Caki2 (cell line): ENCODE measurements at regions not wholly inside any gene's neighbourhood (a gene's known extent, or its start where the extent isn't known, plus 50 kb on each side); places are given as distances from the start of the nearest gene placed in this dataset.

Experiments
- DNase-seq: peaks from one replicate; pipeline ENCODE4 v3.0.0-alpha.2; 2015; ENCODE audit warnings: low read depth
- in situ Hi-C: cut with HindIII; loops from 2 replicates; pipeline ENCODE4 v1.10.0; 2016; ENCODE audit warnings: low sequenced_read_pairs, low pct_unique_long_range_greater_than_20kb, mixed read lengths

GRCh38 chr5:172553903-172554302, 87.2 kb upstream of the NEURL1B start:
- in situ Hi-C loops: no loop called here
- no peak for DNase-seq

GRCh38 chr5:172553167-172553566, 87.9 kb upstream of the NEURL1B start:
- in situ Hi-C loops: no loop called here

GRCh38 chr5:172550996-172551395, 90.1 kb upstream of the NEURL1B start:
- in situ Hi-C loops: no loop called here
- no peak for DNase-seq

More at GRCh38 chr5:172553167-172553566, 87.9 kb upstream of the NEURL1B start:
- no peak for DNase-seq

GRCh38 chr5:172550096-172550765, 90.8 kb upstream of the NEURL1B start:
- no peak for DNase-seq

GRCh38 chr5:172549696-172550095, 91.4 kb upstream of the NEURL1B start:
- DNase-seq: no peak
- in situ Hi-C loops: no loop called here

More at GRCh38 chr5:172550096-172550765, 90.8 kb upstream of the NEURL1B start:
- in situ Hi-C loops: no loop called here

- DNase-seq: no peak
- in situ Hi-C loops: no loop called here
Measured at GRCh38 chr5:172548981-172549687, 91.9 kb upstream of the NEURL1B start.

- DNase-seq: no peak
- in situ Hi-C loops: no loop called here
Measured at GRCh38 chr5:172548311-172548731, 92.7 kb upstream of the NEURL1B start.

GRCh38 chr5:172546196-172546595, 91.9 kb upstream of the SH3PXD2B start:
- no peak for DNase-seq
- in situ Hi-C loops: no loop called here

GRCh38 chr5:172545291-172545801, 91.0 kb upstream of the SH3PXD2B start:
- no peak for DNase-seq
- in situ Hi-C loops: no loop called here

- DNase-seq: no peak
- in situ Hi-C loops: no loop called here
Measured at GRCh38 chr5:172544371-172545095, 90.2 kb upstream of the SH3PXD2B start.

GRCh38 chr5:172543484-172544298, 89.4 kb upstream of the SH3PXD2B start:
- in situ Hi-C loops: no loop called here
- no peak for DNase-seq

- DNase-seq: no peak
- in situ Hi-C loops: no loop called here
Measured at GRCh38 chr5:172542651-172543131, 88.4 kb upstream of the SH3PXD2B start.

- DNase-seq: no peak
- in situ Hi-C loops: no loop called here
Measured at GRCh38 chr5:172541773-172542136, 87.4 kb upstream of the SH3PXD2B start.

- DNase-seq: no peak
- in situ Hi-C loops: no loop called here
Measured at GRCh38 chr5:172541099-172541772, 86.9 kb upstream of the SH3PXD2B start.

- no peak for DNase-seq
- in situ Hi-C loops: no loop called here
Measured at GRCh38 chr5:172540099-172540870, 86.0 kb upstream of the SH3PXD2B start.

- no peak for DNase-seq
- in situ Hi-C loops: no loop called here
Measured at GRCh38 chr5:172535108-172535445, 80.8 kb upstream of the SH3PXD2B start.
